ENCODE measurements at regions not wholly inside any gene's neighbourhood (a gene's known extent, or its start where the extent isn't known, plus 50 kb on each side); places are given as distances from the start of the nearest gene placed in this dataset.

- H3K27me3 ChIP-seq (ENCODE audit: control insufficient read depth in 4 of 4, insufficient read depth in 4 of 4, low read length in 3 of 4), result no peaks in the 10 kb centered on the region
- no peaks in the 10 kb centered on the region for H3K9me3 ChIP-seq (ENCODE audit: control insufficient read depth in 4 of 4, low read length in 3 of 4)
- H3K4me1 ChIP-seq (ENCODE audit: control insufficient read depth in 4 of 4, insufficient read depth in 4 of 4, low read length in 3 of 4), result no peaks in the 10 kb centered on the region
- no peak overlapping the region for H3K9ac ChIP-seq (ENCODE audit: low read depth in 1 of 2, low read length in 2 of 2)
- no peaks in the 10 kb centered on the region for H3K36me3 ChIP-seq (ENCODE audit: control insufficient read depth in 4 of 4, insufficient read depth in 3 of 4, low read depth in 1 of 4, low read length in 3 of 4)
- no peak for DNase-seq (ENCODE audit: low spot score)
- no peak overlapping the region for H3K27ac ChIP-seq (ENCODE audit: low read depth in 1 of 2, low read length in 2 of 2)
- no peak overlapping the region for H3K4me3 ChIP-seq (ENCODE audit: low read depth in 1 of 3, low read length in 3 of 3)
- TF ChIP-seq MAX (IDR thresholded peaks at IDR 0.05), result no peak
- no peak for TF ChIP-seq JUND (IDR thresholded peaks at IDR 0.05)
- TF ChIP-seq, protein P1, sequence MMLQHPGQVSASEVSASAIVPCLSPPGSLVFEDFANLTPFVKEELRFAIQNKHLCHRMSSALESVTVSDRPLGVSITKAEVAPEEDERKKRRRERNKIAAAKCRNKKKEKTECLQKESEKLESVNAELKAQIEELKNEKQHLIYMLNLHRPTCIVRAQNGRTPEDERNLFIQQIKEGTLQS (IDR thresholded peaks at IDR 0.05), result no peak
- TF ChIP-seq HNF4A (conservative IDR thresholded peaks at IDR 0.05), result no peak
- no peak for TF ChIP-seq REST (IDR thresholded peaks at IDR 0.05)
- no peak for TF ChIP-seq RXRA (IDR thresholded peaks at IDR 0.05)
- no peak for TF ChIP-seq ZBTB33 (IDR thresholded peaks at IDR 0.05)
- TF ChIP-seq TAF1 (conservative IDR thresholded peaks at IDR 0.05), result no peak
- TF ChIP-seq, protein P2, sequence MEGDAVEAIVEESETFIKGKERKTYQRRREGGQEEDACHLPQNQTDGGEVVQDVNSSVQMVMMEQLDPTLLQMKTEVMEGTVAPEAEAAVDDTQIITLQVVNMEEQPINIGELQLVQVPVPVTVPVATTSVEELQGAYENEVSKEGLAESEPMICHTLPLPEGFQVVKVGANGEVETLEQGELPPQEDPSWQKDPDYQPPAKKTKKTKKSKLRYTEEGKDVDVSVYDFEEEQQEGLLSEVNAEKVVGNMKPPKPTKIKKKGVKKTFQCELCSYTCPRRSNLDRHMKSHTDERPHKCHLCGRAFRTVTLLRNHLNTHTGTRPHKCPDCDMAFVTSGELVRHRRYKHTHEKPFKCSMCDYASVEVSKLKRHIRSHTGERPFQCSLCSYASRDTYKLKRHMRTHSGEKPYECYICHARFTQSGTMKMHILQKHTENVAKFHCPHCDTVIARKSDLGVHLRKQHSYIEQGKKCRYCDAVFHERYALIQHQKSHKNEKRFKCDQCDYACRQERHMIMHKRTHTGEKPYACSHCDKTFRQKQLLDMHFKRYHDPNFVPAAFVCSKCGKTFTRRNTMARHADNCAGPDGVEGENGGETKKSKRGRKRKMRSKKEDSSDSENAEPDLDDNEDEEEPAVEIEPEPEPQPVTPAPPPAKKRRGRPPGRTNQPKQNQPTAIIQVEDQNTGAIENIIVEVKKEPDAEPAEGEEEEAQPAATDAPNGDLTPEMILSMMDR (IDR thresholded peaks at IDR 0.05; ENCODE audit: low read depth, low read length, missing input control), result no peak
- no peak for TF ChIP-seq NR2F2 (IDR thresholded peaks at IDR 0.05)
- no peak for TF ChIP-seq EGR1 (IDR thresholded peaks at IDR 0.05; ENCODE audit: low read depth in 2 of 2)
- TF ChIP-seq RAD21 (IDR thresholded peaks at IDR 0.05), result no peak
- TF ChIP-seq SP1 (IDR thresholded peaks at IDR 0.05), result no peak
- TF ChIP-seq FOXA1 (IDR thresholded peaks at IDR 0.05), result no peak
- 71% methylated on average over 7 of the region's 7 CpGs for WGBS
Observed at GRCh38 chr2:198316852-198317396, 512.5 kb downstream of the PLCL1 start.

Data from liver (tissue), 8 donors.